GM23338 (cell line): ENCODE measurements at regions not wholly inside any gene's neighbourhood (a gene's known extent, or its start where the extent isn't known, plus 50 kb on each side); places are given as distances from the start of the nearest gene placed in this dataset.

ENCODE experiments used
- ATAC-seq: fragments of 200-7000 bp; cut with Tn5 transposase; 3 replicates; pipeline ENCODE4 v1.9.1; 2020
- DNase-seq: peaks from one replicate; pipeline ENCODE4 v3.0.0-alpha.2; 2015; ENCODE audit warnings: low spot score
- H2AFZ ChIP-seq: fragments of 200-600 bp; sonication (generic); 2 replicates; pipeline ENCODE4 v1.8.0; 2016; ENCODE audit warnings: antibody characterized with exemption, mild to moderate bottlenecking, moderate library complexity
- H3F3A ChIP-seq: fragments of 200-600 bp; sonication (generic); replicated peaks from 2 replicates; pipeline ENCODE4 v1.8.0; 2017; ENCODE audit warnings: antibody characterized with exemption, mixed run types, low read depth
- H3K27ac ChIP-seq: fragments of 200-600 bp; sonication (generic); 2 replicates; pipeline ENCODE4 v1.6.1; 2016; ENCODE audit warnings: low read depth
- H3K27me3 ChIP-seq: fragments of 200-600 bp; sonication (generic); 2 replicates; pipeline ENCODE4 v1.8.0; 2016; ENCODE audit warnings: mild to moderate bottlenecking, mixed run types, moderate library complexity; ENCODE audit not compliant: insufficient read depth
- H3K36me3 ChIP-seq: fragments of 200-600 bp; sonication (generic); 2 replicates; pipeline ENCODE4 v1.8.0; 2016; ENCODE audit warnings: mild to moderate bottlenecking; ENCODE audit not compliant: insufficient read depth
- H3K4me1 ChIP-seq: fragments of 200-600 bp; sonication (generic); 2 replicates; pipeline ENCODE4 v1.8.0; 2016; ENCODE audit warnings: mild to moderate bottlenecking, moderate library complexity; ENCODE audit not compliant: insufficient read depth
- H3K4me2 ChIP-seq: fragments of 200-600 bp; sonication (generic); 2 replicates; pipeline ENCODE4 v1.7.1; 2017; ENCODE audit warnings: mixed run types
- H3K4me3 ChIP-seq: fragments of 200-600 bp; sonication (generic); 2 replicates; pipeline ENCODE4 v1.6.1; 2016; ENCODE audit warnings: mixed run types
- H3K79me2 ChIP-seq: fragments of 200-600 bp; sonication (generic); replicated peaks from 2 replicates; pipeline ENCODE4 v1.8.0; 2017; ENCODE audit warnings: mild to moderate bottlenecking; ENCODE audit not compliant: insufficient read depth
- H3K9me2 ChIP-seq: fragments of 200-600 bp; sonication (generic); 2 replicates; pipeline ENCODE4 v1.8.0; 2017; ENCODE audit not compliant: insufficient read depth
- H4K20me1 ChIP-seq: fragments of 200-600 bp; sonication (generic); replicated peaks from 2 replicates; pipeline ENCODE4 v1.8.0; 2017; ENCODE audit warnings: mild to moderate bottlenecking; ENCODE audit not compliant: insufficient read depth
- H3K27ac Mint-ChIP-seq: 2 replicates; pipeline ENCODE4 v1.8.0; 2020; ENCODE audit warnings: inconsistent platforms, mild to moderate bottlenecking, moderate library complexity, mixed read lengths
- H3K27me3 Mint-ChIP-seq: 3 replicates; pipeline ENCODE4 v1.8.0; 2022; ENCODE audit warnings: low read depth, mild to moderate bottlenecking, moderate library complexity, mixed read lengths, inconsistent platforms; ENCODE audit not compliant: insufficient read depth, poor library complexity
- H3K36me3 Mint-ChIP-seq: 3 replicates; pipeline ENCODE4 v1.8.0; 2021; ENCODE audit warnings: low read depth, mild to moderate bottlenecking, inconsistent platforms, moderate library complexity, mixed read lengths
- H3K4me1 Mint-ChIP-seq: 3 replicates; pipeline ENCODE4 v1.8.0; 2020; ENCODE audit warnings: mild to moderate bottlenecking, inconsistent platforms, mixed read lengths
- H3K4me3 Mint-ChIP-seq: 3 replicates; pipeline ENCODE4 v1.8.0; 2021; ENCODE audit warnings: moderate library complexity, mild to moderate bottlenecking, inconsistent platforms, mixed read lengths
- H3K9me3 Mint-ChIP-seq: 3 replicates; pipeline ENCODE4 v1.8.0; 2020; ENCODE audit warnings: moderate library complexity, mild to moderate bottlenecking, inconsistent platforms, mixed read lengths
- CREB1 ChIP-seq: fragments of 250-450 bp; sonication (Bioruptor Pico); IDR thresholded peaks from 2 replicates; pipeline ENCODE4 v1.5.0; 2020; ENCODE audit warnings: low read depth, mild to moderate bottlenecking, moderate library complexity
- CTCF ChIP-seq, 2 experiments: fragments of 200-600 bp in 1 of 2; sonication (generic) in 1 of 2; conservative IDR thresholded peaks; 2 replicates each; pipeline versions ENCODE4 v1.5.1 to v1.6.1; 2016 to 2017; ENCODE audit warnings: antibody characterized with exemption in 2 of 2, low read depth in 2 of 2, mild to moderate bottlenecking in 2 of 2, moderate library complexity in 1 of 2
- ETS1 ChIP-seq: IDR thresholded peaks from 2 replicates; pipeline ENCODE4 v1.6.1; 2016; ENCODE audit warnings: antibody characterized with exemption
- EZH2 ChIP-seq: fragments of 200-600 bp; sonication (generic); IDR thresholded peaks from one replicate; pipeline ENCODE4 v1.8.0; 2017; ENCODE audit warnings: antibody characterized with exemption, mild to moderate bottlenecking, low read depth; ENCODE audit not compliant: unreplicated experiment
- EZH2phosphoT487 ChIP-seq: fragments of 200-600 bp; sonication (generic); IDR thresholded peaks from one replicate; pipeline ENCODE4 v1.8.1; 2018; ENCODE audit warnings: antibody characterized with exemption; ENCODE audit not compliant: unreplicated experiment
- JUNB ChIP-seq: IDR thresholded peaks from one replicate; pipeline ENCODE4 v1.6.1; 2016; ENCODE audit warnings: antibody characterized with exemption; ENCODE audit not compliant: unreplicated experiment
- NANOG ChIP-seq: IDR thresholded peaks from 2 replicates; pipeline ENCODE4 v1.6.1; 2016; ENCODE audit warnings: antibody characterized with exemption, borderline replicate concordance
- POLR2AphosphoS5 ChIP-seq: IDR thresholded peaks from 2 replicates; pipeline ENCODE4 v1.6.1; 2016; ENCODE audit warnings: antibody characterized with exemption, low read depth
- REST ChIP-seq: IDR thresholded peaks from one replicate; pipeline ENCODE4 v1.6.1; 2018; ENCODE audit warnings: antibody characterized with exemption; ENCODE audit not compliant: unreplicated experiment
- STAT1 ChIP-seq: IDR thresholded peaks from one replicate; pipeline ENCODE4 v1.6.1; 2016; ENCODE audit warnings: antibody characterized with exemption; ENCODE audit not compliant: unreplicated experiment
- ZNF114 ChIP-seq: fragments of 250-450 bp; sonication (Bioruptor Pico); IDR thresholded peaks from 2 replicates; pipeline ENCODE4 v1.5.0; 2020; ENCODE audit warnings: mild to moderate bottlenecking, moderate library complexity
- ZNF331 ChIP-seq: fragments of 250-450 bp; sonication (Bioruptor Pico); IDR thresholded peaks from 2 replicates; pipeline ENCODE4 v1.5.0; 2020; ENCODE audit warnings: low read depth, mild to moderate bottlenecking, moderate library complexity
- ZNF462 ChIP-seq: fragments of 250-450 bp; sonication (Bioruptor Pico); IDR thresholded peaks from 2 replicates; pipeline ENCODE4 v1.5.0; 2020; ENCODE audit warnings: mild to moderate bottlenecking, moderate library complexity

- Mint-ChIP-seq H3K4me3 (no peak overlapping the region), H3K9me3 (peaks cover 9% of the 10 kb centered on the region; the same call in 1 of the 3 replicates), H3K36me3 (no peaks in the 10 kb centered on the region), H3K4me1 (peaks cover 10% of the 10 kb centered on the region), H3K27me3 (peaks cover 6% of the 10 kb centered on the region), H3K27ac (no peak overlapping the region)
- Histone ChIP-seq H3K27me3 (peaks cover 20% of the 10 kb centered on the region), H3K27ac (no peak overlapping the region), H3F3A (no peaks in the 10 kb centered on the region), H2AFZ (no peak overlapping the region), H3K4me1 (peaks cover 3% of the 10 kb centered on the region; the same call in 1 of the 2 replicates), H3K4me3 (no peak overlapping the region), H3K4me2 (no peak overlapping the region), H3K36me3 (no peaks in the 10 kb centered on the region), H3K9me2 (no peaks in the 10 kb centered on the region), H3K79me2 (no peaks in the 10 kb centered on the region), H4K20me1 (no peaks in the 10 kb centered on the region)
- ATAC-seq (peak; percentile 17; the same call in 1 of the 3 replicates), DNase-seq (peak; percentile 14)
- TF ChIP-seq CTCF (conservative IDR thresholded peaks at IDR 0.05; ENCODE audit: low read depth in 2 of 2) (no peak), ZNF331 (CRISPR knock-in tag) (no peak), ZNF114 (CRISPR knock-in tag) (no peak), REST (no peak), NANOG (no peak), STAT1 (no peak), EZH2 (no peak), ZNF462 (CRISPR knock-in tag) (no peak), POLR2AphosphoS5 (no peak), EZH2phosphoT487 (no peak), JUNB (no peak), ETS1 (no peak), CREB1 (CRISPR knock-in tag) (no peak)
These were observed 105.1 kb downstream of the EDN3 start for GRCh38 chr20:59405226-59406200.
